Testis (tissue), 2 donors: ENCODE measurements at regions not wholly inside any gene's neighbourhood (a gene's known extent, or its start where the extent isn't known, plus 50 kb on each side); places are given as distances from the start of the nearest gene placed in this dataset.
A peak's percentile ranks its signal among the peaks of the same experiment; 100 is the strongest.

Experiments used
- DNase-seq: peaks from one replicate; pipeline ENCODE4 v3.0.0-alpha.2; 2019
- H3K27ac ChIP-seq, 2 donors: fragments of 200-600 bp; sonication (generic); one replicate each; pipeline ENCODE4 v1.5.1; 2019
- H3K27me3 ChIP-seq: fragments of 200-600 bp; sonication (generic); one replicate; pipeline ENCODE4 v1.5.1; 2019
- H3K36me3 ChIP-seq: fragments of 200-600 bp; sonication (generic); one replicate; pipeline ENCODE4 v1.5.1; 2017; ENCODE audit warnings: low read depth; ENCODE audit errors: missing control alignments
- H3K4me1 ChIP-seq: fragments of 200-600 bp; sonication (generic); one replicate; pipeline ENCODE4 v1.5.1; 2019
- H3K4me3 ChIP-seq, 2 donors: fragments of 200-600 bp; sonication (generic); one replicate each; pipeline ENCODE4 v1.5.1; 2017 to 2019
- H3K9me3 ChIP-seq: fragments of 200-600 bp; sonication (generic); one replicate; pipeline ENCODE4 v1.5.1; 2017
- POLR2A ChIP-seq: fragments of 450-650 bp; IDR thresholded peaks from one replicate; pipeline ENCODE4 v1.6.1; 2017; ENCODE audit warnings: antibody characterized with exemption, mild to moderate bottlenecking, moderate library complexity
- WGBS, 2 donors: methylation state at CpG; one replicate each; pipeline ENCODE4 v1.1.5; 2018; 5-methylcytosine and 5-hydroxymethylcytosine counted together
- intact Hi-C: fragments of 100-400 bp; cut with DNase I; formaldehyde crosslinking; loops from one replicate; pipeline ENCODE4 v1.15.1; 2023; ENCODE audit warnings: low total_unique reads
- TF ChIP-seq, protein P1 (sequence below), 3 experiments: fragments of 450-650 bp in 2 of 3; fragments of 200-600 bp in 1 of 3; sonication (generic) in 1 of 3; IDR thresholded peaks; one replicate each; pipeline ENCODE4 v1.5.1; 2016 to 2019; ENCODE audit warnings: antibody characterized with exemption in 3 of 3, mild to moderate bottlenecking in 2 of 3, moderate library complexity in 1 of 3

DNA sequence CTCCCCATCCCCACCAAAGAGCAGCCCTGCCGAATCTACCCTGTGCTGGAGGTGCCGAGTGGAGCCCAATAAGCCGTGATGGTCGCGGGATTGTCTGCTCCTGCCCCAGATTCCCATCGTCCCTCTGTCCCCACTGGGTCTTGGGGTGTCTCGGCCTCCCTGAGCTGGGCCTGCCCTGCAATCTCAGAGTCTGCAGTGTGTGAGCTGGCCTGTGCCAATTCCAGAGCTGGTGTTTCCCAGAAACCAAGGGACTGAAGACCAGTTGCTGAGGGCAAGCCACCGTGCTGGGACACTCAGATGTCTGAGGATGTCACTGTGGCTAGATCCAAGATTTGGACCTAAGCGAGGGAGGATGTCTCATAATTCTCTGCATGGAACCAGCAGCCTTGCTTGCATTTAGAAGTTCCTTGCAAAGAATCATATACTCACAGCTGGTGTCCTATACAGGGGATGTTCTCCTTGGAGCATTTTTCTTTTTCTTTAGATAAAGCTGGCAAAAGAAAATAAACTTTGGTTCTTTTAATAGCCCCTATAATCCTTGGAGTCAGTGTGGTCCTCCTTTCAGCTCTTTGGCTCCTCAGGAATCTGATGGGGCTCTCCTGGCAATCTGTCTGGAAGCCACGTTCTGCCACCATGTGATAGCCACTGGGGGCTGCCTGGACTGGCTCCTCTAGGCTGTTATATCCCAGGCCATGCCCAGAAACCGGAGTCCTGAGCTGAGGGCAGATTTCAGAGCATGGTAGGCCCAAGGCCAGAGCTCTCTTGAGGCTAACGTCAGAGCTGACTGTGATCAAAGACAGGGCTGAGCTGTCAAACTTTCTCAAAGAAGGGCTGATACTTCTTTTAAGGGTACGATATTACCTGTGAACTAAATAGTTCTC lies 140.1 kb upstream of the HAAO start:
- WGBS, 2 donors = 81 to 83% methylated on average over 11 to 13 of the region's 13 CpGs
- Histone ChIP-seq H3K4me3 (no peak overlapping the region), H3K36me3 (no peaks in the 10 kb centered on the region), H3K27me3 (no peaks in the 10 kb centered on the region), H3K9me3 (no peaks in the 10 kb centered on the region), H3K27ac (peak overlapping the region in 1 of 2 donors; percentile 81), H3K4me1 (peaks cover 58% of the 10 kb centered on the region)
- intact Hi-C loops = no loop called here
- TF ChIP-seq, protein P1, sequence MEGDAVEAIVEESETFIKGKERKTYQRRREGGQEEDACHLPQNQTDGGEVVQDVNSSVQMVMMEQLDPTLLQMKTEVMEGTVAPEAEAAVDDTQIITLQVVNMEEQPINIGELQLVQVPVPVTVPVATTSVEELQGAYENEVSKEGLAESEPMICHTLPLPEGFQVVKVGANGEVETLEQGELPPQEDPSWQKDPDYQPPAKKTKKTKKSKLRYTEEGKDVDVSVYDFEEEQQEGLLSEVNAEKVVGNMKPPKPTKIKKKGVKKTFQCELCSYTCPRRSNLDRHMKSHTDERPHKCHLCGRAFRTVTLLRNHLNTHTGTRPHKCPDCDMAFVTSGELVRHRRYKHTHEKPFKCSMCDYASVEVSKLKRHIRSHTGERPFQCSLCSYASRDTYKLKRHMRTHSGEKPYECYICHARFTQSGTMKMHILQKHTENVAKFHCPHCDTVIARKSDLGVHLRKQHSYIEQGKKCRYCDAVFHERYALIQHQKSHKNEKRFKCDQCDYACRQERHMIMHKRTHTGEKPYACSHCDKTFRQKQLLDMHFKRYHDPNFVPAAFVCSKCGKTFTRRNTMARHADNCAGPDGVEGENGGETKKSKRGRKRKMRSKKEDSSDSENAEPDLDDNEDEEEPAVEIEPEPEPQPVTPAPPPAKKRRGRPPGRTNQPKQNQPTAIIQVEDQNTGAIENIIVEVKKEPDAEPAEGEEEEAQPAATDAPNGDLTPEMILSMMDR (IDR thresholded peaks at IDR 0.05) = no peak
- TF ChIP-seq POLR2A = no peak
- no peak for DNase-seq

DNA sequence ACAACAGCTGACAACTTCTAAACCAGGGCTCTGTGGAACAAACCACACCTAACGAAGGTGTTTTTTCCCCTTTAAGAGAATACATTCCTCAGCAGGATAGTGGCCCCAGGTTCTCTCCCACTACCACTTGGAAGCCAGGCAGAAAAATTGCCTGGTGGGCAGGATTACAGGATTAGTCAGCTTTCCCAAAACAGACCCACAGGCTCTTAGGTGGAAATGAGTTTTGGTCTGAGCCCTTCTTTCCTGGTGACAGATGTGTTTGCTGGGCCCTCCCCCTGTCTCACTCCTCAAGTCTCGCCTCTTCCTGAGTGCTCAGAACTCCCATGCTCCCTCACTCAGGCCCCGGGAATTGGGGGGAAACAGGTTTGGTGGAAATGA lies 139.4 kb upstream of the HAAO start:
- TF ChIP-seq, protein P1 (IDR thresholded peaks at IDR 0.05) = no peak
- TF ChIP-seq POLR2A = no peak
- H3K36me3 ChIP-seq = no peaks in the 10 kb centered on the region
- DNase-seq = no peak
- no peaks in the 10 kb centered on the region for H3K9me3 ChIP-seq
- peaks cover 65% of the 10 kb centered on the region for H3K4me1 ChIP-seq
- no peaks in the 10 kb centered on the region for H3K27me3 ChIP-seq
- intact Hi-C loops = no loop called here
- H3K4me3 ChIP-seq = no peak overlapping the region
- 83 to 88% methylated on average over 2 to 3 of the region's 3 CpGs for WGBS, 2 donors
- H3K27ac ChIP-seq = peak overlapping the region in 1 of 2 donors; percentile 81

DNA sequence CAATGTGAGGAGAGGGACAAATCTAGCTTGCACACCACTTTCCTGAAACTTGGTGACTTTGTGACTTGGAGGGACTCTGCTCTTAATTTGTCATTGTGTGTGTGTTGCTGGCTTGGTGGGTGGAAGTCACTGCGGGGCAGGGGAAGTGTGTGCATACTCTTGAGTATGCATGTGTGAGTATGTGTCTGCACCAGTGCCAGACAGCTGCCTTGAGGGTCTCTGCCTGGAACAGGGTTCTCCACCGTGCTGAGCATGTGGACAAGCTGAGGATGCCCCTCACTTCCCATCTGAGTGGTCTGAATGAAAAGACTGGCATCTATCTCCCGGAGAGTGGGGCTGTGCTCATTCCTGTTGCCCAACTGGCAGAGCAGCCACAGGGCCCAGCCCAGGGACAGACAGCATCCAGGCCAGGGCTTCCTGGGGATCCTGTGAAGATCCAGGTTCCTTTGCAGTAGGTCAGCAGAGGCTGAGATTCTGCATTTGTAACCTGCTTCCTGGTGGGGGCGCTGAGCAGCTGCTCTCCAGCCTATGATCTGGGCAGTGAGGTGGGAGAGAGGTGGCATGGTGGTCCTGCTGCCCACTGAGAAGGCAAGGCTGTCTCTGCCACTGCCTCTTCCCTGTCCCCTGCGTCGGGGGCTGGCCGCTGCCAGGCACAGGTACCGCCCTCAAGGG lies 138.9 kb upstream of the HAAO start:
- TF ChIP-seq, protein P1 (IDR thresholded peaks at IDR 0.05) = no peak
- no peak for TF ChIP-seq POLR2A
- Histone ChIP-seq H3K4me3 (no peak overlapping the region), H3K9me3 (no peaks in the 10 kb centered on the region), H3K27ac (peak overlapping the region in 1 of 2 donors; percentile 81), H3K4me1 (peaks cover 66% of the 10 kb centered on the region), H3K36me3 (no peaks in the 10 kb centered on the region), H3K27me3 (no peaks in the 10 kb centered on the region)
- intact Hi-C loops = no loop called here
- DNase-seq = no peak
- 84 to 85% methylated on average over 4 to 8 of the region's 8 CpGs for WGBS, 2 donors

DNA sequence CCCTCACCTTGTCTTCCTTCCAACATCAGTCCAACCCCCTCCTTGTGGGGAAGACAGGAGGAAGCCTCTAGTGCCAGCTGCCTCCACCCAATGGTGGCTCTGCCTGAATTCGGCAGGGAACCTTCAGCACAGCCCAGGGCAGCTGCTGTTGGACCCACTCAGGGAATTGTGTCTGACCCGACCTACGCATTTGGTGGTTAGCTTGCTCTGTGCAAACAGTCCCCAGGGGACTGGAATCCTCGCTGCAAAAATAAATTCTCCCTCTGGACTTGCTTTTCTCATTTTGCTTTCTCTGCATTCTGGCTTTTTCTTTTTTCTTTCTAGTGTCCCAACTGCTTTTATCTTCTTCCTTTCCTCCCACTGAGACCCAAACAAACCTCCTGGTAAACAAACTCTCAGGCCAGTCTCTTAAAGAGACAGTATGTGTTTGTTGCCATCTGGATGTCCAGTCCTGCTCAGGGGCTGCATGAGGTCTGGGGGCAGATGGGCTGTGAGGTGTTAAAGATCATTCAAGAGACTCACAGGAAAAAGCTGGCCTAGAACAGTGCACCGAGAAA lies 137.7 kb upstream of the HAAO start:
- Histone ChIP-seq H3K4me3 (no peak overlapping the region), H3K36me3 (no peaks in the 10 kb centered on the region), H3K9me3 (no peaks in the 10 kb centered on the region), H3K4me1 (peaks cover 69% of the 10 kb centered on the region), H3K27me3 (no peaks in the 10 kb centered on the region), H3K27ac (peak overlapping the region; percentile 31 to 81)
- intact Hi-C loops = no loop called here
- WGBS, 2 donors = 38 to 49% methylated on average over 5 of the region's 5 CpGs
- DNase-seq = no peak
- TF ChIP-seq, protein P1 (IDR thresholded peaks at IDR 0.05) = no peak
- no peak for TF ChIP-seq POLR2A
